ENCODE measurements at regions not wholly inside any gene's neighbourhood (a gene's known extent, or its start where the extent isn't known, plus 50 kb on each side); places are given as distances from the start of the nearest gene placed in this dataset.
"Not testable (repeated sequence)": the region's sequence is repeated elsewhere in the genome, so short reads cannot be mapped to it uniquely, and the experiment has no call there.

GRCh38 chr16:21520134-21521047, 79.0 kb upstream of the METTL9 start:
- peaks cover 17% of the 10 kb centered on the region for H3K4me1 ChIP-seq (ENCODE audit: insufficient read depth, low read length)
- peak overlapping the region; percentile 96 for H3K27ac ChIP-seq (ENCODE audit: low read depth, low read length)
- H3K9me3 Mint-ChIP-seq (ENCODE audit: unreplicated experiment); H3K36me3 Mint-ChIP-seq (ENCODE audit: low read depth, unreplicated experiment); H3K27me3 ChIP-seq (ENCODE audit: insufficient read depth, low read length); H3K9me3 ChIP-seq (ENCODE audit: insufficient read depth, low read depth, low read length); H3K27me3 Mint-ChIP-seq (ENCODE audit: low read depth, unreplicated experiment); FAIRE-seq; H3K36me3 ChIP-seq (ENCODE audit: insufficient read depth, low read length): not testable (repeated sequence)
- peak; percentile 74 for DNase-seq (ENCODE audit: low read depth)
- peak overlapping the region; percentile 77 for H2AFZ ChIP-seq (ENCODE audit: low read depth, low read length)
- H3K9ac ChIP-seq (ENCODE audit: low read length), result peak overlapping the region; percentile 92
- Mint-ChIP-seq H3K27ac (ENCODE audit: unreplicated experiment) (peak overlapping the region; percentile 97), H3K4me1 (ENCODE audit: low read depth, unreplicated experiment) (peaks cover 13% of the 10 kb centered on the region), H3K4me3 (ENCODE audit: unreplicated experiment) (peak overlapping the region; percentile 93)
- peak overlapping the region; percentile 85 for H3K4me3 ChIP-seq (ENCODE audit: insufficient read depth, low read depth, low read length)
- H4K20me1 ChIP-seq (ENCODE audit: insufficient read depth, low read length), result peaks cover 32% of the 10 kb centered on the region
- H3K79me2 ChIP-seq (ENCODE audit: insufficient read depth, low read length), result peaks cover 41% of the 10 kb centered on the region
- peak overlapping the region; percentile 88 for H3K4me2 ChIP-seq (ENCODE audit: low read length)

GRCh38 chr16:21521048-21521389, 78.4 kb upstream of the METTL9 start:
- Histone ChIP-seq H3K4me1 (ENCODE audit: insufficient read depth, low read length) (peaks cover 15% of the 10 kb centered on the region), H3K4me2 (ENCODE audit: low read length) (peak overlapping the region; percentile 88), H2AFZ (ENCODE audit: low read depth, low read length) (peak overlapping the region; percentile 14), H3K27ac (ENCODE audit: low read depth, low read length) (peak overlapping the region; percentile 96), H3K9ac (ENCODE audit: low read length) (peak overlapping the region; percentile 92), H4K20me1 (ENCODE audit: insufficient read depth, low read length) (peaks cover 26% of the 10 kb centered on the region), H3K79me2 (ENCODE audit: insufficient read depth, low read length) (peaks cover 35% of the 10 kb centered on the region)
- Mint-ChIP-seq H3K4me3 (ENCODE audit: unreplicated experiment) (peak overlapping the region; percentile 74), H3K27ac (ENCODE audit: unreplicated experiment) (peak overlapping the region; percentile 97)
- H3K27me3 ChIP-seq (ENCODE audit: insufficient read depth, low read length); DNase-seq (ENCODE audit: low read depth); FAIRE-seq; H3K9me3 ChIP-seq (ENCODE audit: insufficient read depth, low read depth, low read length); H3K27me3 Mint-ChIP-seq (ENCODE audit: low read depth, unreplicated experiment); H3K4me1 Mint-ChIP-seq (ENCODE audit: low read depth, unreplicated experiment); H3K36me3 ChIP-seq (ENCODE audit: insufficient read depth, low read length); H3K9me3 Mint-ChIP-seq (ENCODE audit: unreplicated experiment); H3K36me3 Mint-ChIP-seq (ENCODE audit: low read depth, unreplicated experiment); H3K4me3 ChIP-seq (ENCODE audit: insufficient read depth, low read depth, low read length): not testable (repeated sequence)

GRCh38 chr16:21521390-21522143, 77.8 kb upstream of the METTL9 start:
- Histone ChIP-seq H3K4me2 (ENCODE audit: low read length) (peak overlapping the region; percentile 88), H4K20me1 (ENCODE audit: insufficient read depth, low read length) (peaks cover 21% of the 10 kb centered on the region), H2AFZ (ENCODE audit: low read depth, low read length) (peak overlapping the region; percentile 55), H3K4me1 (ENCODE audit: insufficient read depth, low read length) (peaks cover 13% of the 10 kb centered on the region), H3K79me2 (ENCODE audit: insufficient read depth, low read length) (peaks cover 31% of the 10 kb centered on the region), H3K9ac (ENCODE audit: low read length) (peak overlapping the region; percentile 92), H3K27ac (ENCODE audit: low read depth, low read length) (peak overlapping the region; percentile 96)
- not testable (repeated sequence) for H3K9me3 ChIP-seq (ENCODE audit: insufficient read depth, low read depth, low read length); H3K36me3 ChIP-seq (ENCODE audit: insufficient read depth, low read length); H3K4me3 ChIP-seq (ENCODE audit: insufficient read depth, low read depth, low read length); FAIRE-seq; H3K9me3 Mint-ChIP-seq (ENCODE audit: unreplicated experiment); H3K36me3 Mint-ChIP-seq (ENCODE audit: low read depth, unreplicated experiment); H3K4me1 Mint-ChIP-seq (ENCODE audit: low read depth, unreplicated experiment); H3K27me3 ChIP-seq (ENCODE audit: insufficient read depth, low read length); H3K27me3 Mint-ChIP-seq (ENCODE audit: low read depth, unreplicated experiment)
- DNase-seq (ENCODE audit: low read depth), result peak; percentile 75
- H3K27ac Mint-ChIP-seq (ENCODE audit: unreplicated experiment), result peak overlapping the region; percentile 97
- H3K4me3 Mint-ChIP-seq (ENCODE audit: unreplicated experiment), result peak overlapping the region; percentile 74

- not testable (repeated sequence) for H2AFZ ChIP-seq (ENCODE audit: low read depth, low read length)
Observed at GRCh38 chr16:21522846-21523245, 76.5 kb upstream of the METTL9 start.

More at GRCh38 chr16:21522846-21523245, 76.5 kb upstream of the METTL9 start:
- not testable (repeated sequence) for H3K9me3 Mint-ChIP-seq (ENCODE audit: unreplicated experiment); H3K4me1 Mint-ChIP-seq (ENCODE audit: low read depth, unreplicated experiment); H3K4me2 ChIP-seq (ENCODE audit: low read length); H3K9me3 ChIP-seq (ENCODE audit: insufficient read depth, low read depth, low read length); FAIRE-seq; DNase-seq (ENCODE audit: low read depth); H3K27ac Mint-ChIP-seq (ENCODE audit: unreplicated experiment); H3K4me3 ChIP-seq (ENCODE audit: insufficient read depth, low read depth, low read length); H3K9ac ChIP-seq (ENCODE audit: low read length); H3K27me3 ChIP-seq (ENCODE audit: insufficient read depth, low read length); H3K36me3 Mint-ChIP-seq (ENCODE audit: low read depth, unreplicated experiment); H3K27ac ChIP-seq (ENCODE audit: low read depth, low read length); H3K36me3 ChIP-seq (ENCODE audit: insufficient read depth, low read length)
- Mint-ChIP-seq H3K4me3 (ENCODE audit: unreplicated experiment) (peak overlapping the region; percentile 65), H3K27me3 (ENCODE audit: low read depth, unreplicated experiment) (peaks cover 14% of the 10 kb centered on the region)
- Histone ChIP-seq H3K4me1 (ENCODE audit: insufficient read depth, low read length) (peaks cover 13% of the 10 kb centered on the region), H4K20me1 (ENCODE audit: insufficient read depth, low read length) (peaks cover 13% of the 10 kb centered on the region), H3K79me2 (ENCODE audit: insufficient read depth, low read length) (peaks cover 21% of the 10 kb centered on the region)
